NCI-H524 (cell line): ENCODE measurements at regions not wholly inside any gene's neighbourhood (a gene's known extent, or its start where the extent isn't known, plus 50 kb on each side); places are given as distances from the start of the nearest gene placed in this dataset.
"Not testable (repeated sequence)": the region's sequence is repeated elsewhere in the genome, so short reads cannot be mapped to it uniquely, and the experiment has no call there.

ENCODE experiments used
- DNase-seq, 2 experiments: peaks; one replicate each; lab custom pipeline; 2025; lab: John Stamatoyannopoulos, UW

- no peak for DNase-seq
These were observed 299.8 kb upstream of the EPHA3 start for GRCh38 chr3:88807491-88808105.

GRCh38 chr3:88809993-88810392 lies 297.4 kb upstream of the EPHA3 start:
- DNase-seq = no peak

- DNase-seq = peak in 1 of 2 experiments; percentile 12
These were observed 297.0 kb upstream of the EPHA3 start for GRCh38 chr3:88810455-88810854.

- DNase-seq = no peak
These were observed 296.3 kb upstream of the EPHA3 start for GRCh38 chr3:88811096-88811495.

- DNase-seq = no peak
These were observed 294.8 kb upstream of the EPHA3 start for GRCh38 chr3:88812576-88812975.

GRCh38 chr3:88816445-88816844 lies 291.0 kb upstream of the EPHA3 start:
- DNase-seq = no peak

GRCh38 chr3:88824666-88825564 lies 282.5 kb upstream of the EPHA3 start:
- DNase-seq = no peak

GRCh38 chr3:88828466-88828865 lies 279.0 kb upstream of the EPHA3 start:
- no peak for DNase-seq

- peak in 1 of 2 experiments; percentile 5 for DNase-seq
These were observed 254.8 kb upstream of the EPHA3 start for GRCh38 chr3:88852606-88853005.

- no peak for DNase-seq
These were observed 244.2 kb upstream of the EPHA3 start for GRCh38 chr3:88863196-88863595.

GRCh38 chr3:88876724-88877123 lies 230.7 kb upstream of the EPHA3 start:
- DNase-seq = no peak

GRCh38 chr3:88879905-88880304 lies 227.5 kb upstream of the EPHA3 start:
- DNase-seq = no peak

- DNase-seq = no peak
These were observed 225.3 kb upstream of the EPHA3 start for GRCh38 chr3:88882121-88882520.

- DNase-seq = not testable (repeated sequence)
These were observed 220.8 kb upstream of the EPHA3 start for GRCh38 chr3:88886624-88887023.

GRCh38 chr3:88896026-88896425 lies 211.4 kb upstream of the EPHA3 start:
- DNase-seq = no peak

- DNase-seq = no peak
These were observed 195.0 kb upstream of the EPHA3 start for GRCh38 chr3:88912294-88912877.

- no peak for DNase-seq
These were observed 188.6 kb upstream of the EPHA3 start for GRCh38 chr3:88918841-88919240.

GRCh38 chr3:88921986-88922385 lies 185.4 kb upstream of the EPHA3 start:
- peak; percentile 43 to 85 for DNase-seq

- DNase-seq = no peak
These were observed 181.2 kb upstream of the EPHA3 start for GRCh38 chr3:88926221-88926620.

GRCh38 chr3:88930611-88931010 lies 176.8 kb upstream of the EPHA3 start:
- no peak for DNase-seq

- DNase-seq = peak; percentile 73 to 87
These were observed 170.6 kb upstream of the EPHA3 start for GRCh38 chr3:88936831-88937230.

- no peak for DNase-seq
These were observed 167.1 kb upstream of the EPHA3 start for GRCh38 chr3:88940296-88940695.

- DNase-seq = no peak
These were observed 160.4 kb upstream of the EPHA3 start for GRCh38 chr3:88947013-88947412.
